Transverse colon (tissue), 3 donors: ENCODE measurements at regions not wholly inside any gene's neighbourhood (a gene's known extent, or its start where the extent isn't known, plus 50 kb on each side); places are given as distances from the start of the nearest gene placed in this dataset.

Source experiments
- CTCF ChIP-seq, 5 experiments: fragments of 200-600 bp in 3 of 5; fragments of 450-650 bp in 2 of 5; sonication (generic) in 3 of 5; IDR thresholded peaks; 1 replicate in 2 of 5; 2 replicates in 3 of 5; pipeline ENCODE4 v1.5.1; 2016 to 2017; ENCODE audit warnings: antibody characterized with exemption in 5 of 5, inconsistent platforms in 3 of 5, mild to moderate bottlenecking in 2 of 5, moderate library complexity in 1 of 5
- EP300 ChIP-seq: sonication (generic); formaldehyde crosslinking; IDR thresholded peaks from one replicate; pipeline ENCODE4 v1.6.1; 2017; ENCODE audit warnings: antibody characterized with exemption, low read depth
- POLR2A ChIP-seq: fragments of 450-650 bp; IDR thresholded peaks from one replicate; pipeline ENCODE4 v1.6.1; 2016; ENCODE audit warnings: antibody characterized with exemption, mild to moderate bottlenecking, moderate library complexity

GRCh38 chr4:164659765-164660164, 94.2 kb upstream of the SMIM31 start:
- TF ChIP-seq POLR2A = no peak
- TF ChIP-seq CTCF (IDR thresholded peaks at IDR 0.05) = no peak
- no peak for TF ChIP-seq EP300
